Ishikawa (cell line): ENCODE measurements at regions not wholly inside any gene's neighbourhood (a gene's known extent, or its start where the extent isn't known, plus 50 kb on each side); places are given as distances from the start of the nearest gene placed in this dataset.
A peak's percentile ranks its signal among the peaks of the same experiment; 100 is the strongest.

Experiments used
- CEBPB ChIP-seq: IDR thresholded peaks from 2 replicates; pipeline ENCODE4 v1.6.1; 2012
- CREB1 ChIP-seq: IDR thresholded peaks from 2 replicates; pipeline ENCODE4 v1.6.1; 2012; ENCODE audit warnings: low read depth
- EGR1 ChIP-seq: IDR thresholded peaks from 2 replicates; pipeline ENCODE4 v1.6.1; 2012
- EP300 ChIP-seq: IDR thresholded peaks from 2 replicates; pipeline ENCODE4 v1.6.1; 2012; ENCODE audit warnings: borderline replicate concordance
- FOXM1 ChIP-seq: IDR thresholded peaks from 2 replicates; pipeline ENCODE4 v1.6.1; 2012; ENCODE audit warnings: low read depth, borderline replicate concordance
- NFIC ChIP-seq: IDR thresholded peaks from 2 replicates; pipeline ENCODE4 v1.6.1; 2012
- RAD21 ChIP-seq: IDR thresholded peaks from 2 replicates; pipeline ENCODE4 v1.6.1; 2012; ENCODE audit warnings: low read depth
- TAF1 ChIP-seq: IDR thresholded peaks from 2 replicates; pipeline ENCODE4 v1.6.1; 2012; ENCODE audit warnings: low read depth, mild to moderate bottlenecking
- TCF12 ChIP-seq: IDR thresholded peaks from 2 replicates; pipeline ENCODE4 v1.6.1; 2012; ENCODE audit warnings: low read depth
- TEAD4 ChIP-seq: IDR thresholded peaks from 2 replicates; pipeline ENCODE4 v1.6.1; 2012
- YY1 ChIP-seq: IDR thresholded peaks from 2 replicates; pipeline ENCODE4 v1.6.1; 2012; ENCODE audit warnings: low read depth
- ZBTB7A ChIP-seq: IDR thresholded peaks from 2 replicates; pipeline ENCODE4 v1.6.1; 2012; ENCODE audit warnings: low read depth
- TF ChIP-seq, protein P1 (sequence below): IDR thresholded peaks from 2 replicates; pipeline ENCODE4 v1.6.1; 2012
- TF ChIP-seq, protein P2 (sequence below): IDR thresholded peaks from 2 replicates; pipeline ENCODE4 v1.6.1; 2012; ENCODE audit warnings: low read depth, mild to moderate bottlenecking
- TF ChIP-seq, protein P3 (sequence below): IDR thresholded peaks from 2 replicates; pipeline ENCODE4 v1.6.1; 2012

DNA sequence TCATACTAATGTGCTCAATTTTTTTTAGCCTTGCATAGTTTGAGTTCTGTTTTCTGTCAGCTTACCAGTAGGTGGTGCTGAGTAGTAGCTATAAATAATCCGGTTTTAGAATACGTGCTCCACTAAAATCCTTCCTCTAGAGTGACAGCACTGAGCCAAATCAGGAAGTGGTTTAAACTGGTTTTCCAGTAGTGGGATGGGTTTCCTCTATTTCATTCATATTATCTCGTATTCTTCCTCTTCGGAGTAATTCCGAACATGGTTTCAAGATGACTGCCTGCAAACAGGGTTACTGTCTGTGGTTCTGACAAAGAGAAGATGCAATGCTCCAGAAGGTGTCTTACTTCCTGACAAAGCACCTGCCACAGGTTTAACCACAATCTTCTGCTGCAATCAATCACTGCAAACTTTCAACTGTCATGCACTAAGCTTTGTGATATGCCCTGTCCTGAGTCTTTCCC is 496.9 kb upstream of the VRK2 start:
- TF ChIP-seq RAD21 (peak; percentile 35), TEAD4 (no peak)

DNA sequence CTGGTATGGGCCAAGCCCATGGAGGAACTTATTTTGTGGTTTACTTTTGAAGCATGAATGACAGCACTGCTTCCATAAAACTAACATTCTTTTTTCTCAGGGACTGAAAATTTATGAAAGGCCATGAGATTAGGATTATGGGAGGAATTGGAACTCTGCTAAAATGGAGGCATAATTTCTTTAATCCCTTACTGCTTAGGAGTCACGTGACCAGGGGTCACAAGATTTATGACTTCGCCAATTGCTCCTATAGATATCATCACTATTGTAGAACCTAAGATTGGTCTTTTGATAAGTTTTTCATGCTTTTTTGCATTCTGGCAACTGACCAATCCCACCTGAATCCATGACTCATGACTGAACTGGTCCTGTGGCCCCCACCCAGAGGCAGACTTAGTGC is 495.7 kb upstream of the VRK2 start:
- TF ChIP-seq TAF1 (no peak), TCF12 (no peak), EP300 (no peak), YY1 (no peak), CREB1 (no peak), NFIC (no peak), FOXM1 (no peak), TEAD4 (no peak), ZBTB7A (no peak), RAD21 (no peak), CEBPB (no peak)
- TF ChIP-seq, protein P1, sequence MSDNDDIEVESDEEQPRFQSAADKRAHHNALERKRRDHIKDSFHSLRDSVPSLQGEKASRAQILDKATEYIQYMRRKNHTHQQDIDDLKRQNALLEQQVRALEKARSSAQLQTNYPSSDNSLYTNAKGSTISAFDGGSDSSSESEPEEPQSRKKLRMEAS, result no peak
- TF ChIP-seq, protein P2, sequence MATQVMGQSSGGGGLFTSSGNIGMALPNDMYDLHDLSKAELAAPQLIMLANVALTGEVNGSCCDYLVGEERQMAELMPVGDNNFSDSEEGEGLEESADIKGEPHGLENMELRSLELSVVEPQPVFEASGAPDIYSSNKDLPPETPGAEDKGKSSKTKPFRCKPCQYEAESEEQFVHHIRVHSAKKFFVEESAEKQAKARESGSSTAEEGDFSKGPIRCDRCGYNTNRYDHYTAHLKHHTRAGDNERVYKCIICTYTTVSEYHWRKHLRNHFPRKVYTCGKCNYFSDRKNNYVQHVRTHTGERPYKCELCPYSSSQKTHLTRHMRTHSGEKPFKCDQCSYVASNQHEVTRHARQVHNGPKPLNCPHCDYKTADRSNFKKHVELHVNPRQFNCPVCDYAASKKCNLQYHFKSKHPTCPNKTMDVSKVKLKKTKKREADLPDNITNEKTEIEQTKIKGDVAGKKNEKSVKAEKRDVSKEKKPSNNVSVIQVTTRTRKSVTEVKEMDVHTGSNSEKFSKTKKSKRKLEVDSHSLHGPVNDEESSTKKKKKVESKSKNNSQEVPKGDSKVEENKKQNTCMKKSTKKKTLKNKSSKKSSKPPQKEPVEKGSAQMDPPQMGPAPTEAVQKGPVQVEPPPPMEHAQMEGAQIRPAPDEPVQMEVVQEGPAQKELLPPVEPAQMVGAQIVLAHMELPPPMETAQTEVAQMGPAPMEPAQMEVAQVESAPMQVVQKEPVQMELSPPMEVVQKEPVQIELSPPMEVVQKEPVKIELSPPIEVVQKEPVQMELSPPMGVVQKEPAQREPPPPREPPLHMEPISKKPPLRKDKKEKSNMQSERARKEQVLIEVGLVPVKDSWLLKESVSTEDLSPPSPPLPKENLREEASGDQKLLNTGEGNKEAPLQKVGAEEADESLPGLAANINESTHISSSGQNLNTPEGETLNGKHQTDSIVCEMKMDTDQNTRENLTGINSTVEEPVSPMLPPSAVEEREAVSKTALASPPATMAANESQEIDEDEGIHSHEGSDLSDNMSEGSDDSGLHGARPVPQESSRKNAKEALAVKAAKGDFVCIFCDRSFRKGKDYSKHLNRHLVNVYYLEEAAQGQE, result no peak
- TF ChIP-seq, protein P3, sequence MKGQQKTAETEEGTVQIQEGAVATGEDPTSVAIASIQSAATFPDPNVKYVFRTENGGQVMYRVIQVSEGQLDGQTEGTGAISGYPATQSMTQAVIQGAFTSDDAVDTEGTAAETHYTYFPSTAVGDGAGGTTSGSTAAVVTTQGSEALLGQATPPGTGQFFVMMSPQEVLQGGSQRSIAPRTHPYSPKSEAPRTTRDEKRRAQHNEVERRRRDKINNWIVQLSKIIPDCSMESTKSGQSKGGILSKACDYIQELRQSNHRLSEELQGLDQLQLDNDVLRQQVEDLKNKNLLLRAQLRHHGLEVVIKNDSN, result no peak

DNA sequence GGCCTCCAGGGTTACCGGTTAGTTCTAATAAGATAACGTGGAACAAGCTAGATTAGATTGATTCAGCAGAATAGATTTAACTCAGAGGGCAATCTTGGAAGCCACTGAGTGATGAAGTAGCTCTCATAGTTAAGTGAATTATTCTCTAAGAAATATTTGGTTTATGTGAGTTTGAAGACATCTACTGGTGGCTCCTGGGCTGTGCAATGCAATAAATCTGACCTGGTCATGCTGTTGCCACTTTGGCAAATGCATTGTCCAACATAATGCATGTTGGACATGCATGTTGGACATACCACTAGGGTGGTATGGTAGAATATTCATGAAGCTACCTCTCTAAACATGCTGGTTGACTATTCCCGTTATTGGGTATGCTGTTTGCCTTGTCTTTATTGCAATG is 493.7 kb upstream of the VRK2 start:
- TF ChIP-seq ZBTB7A (no peak), EGR1 (no peak), RAD21 (no peak), YY1 (no peak), FOXM1 (no peak), CREB1 (no peak), NFIC (no peak)
- TF ChIP-seq, protein P1, result no peak
- TF ChIP-seq, protein P3, result no peak

DNA sequence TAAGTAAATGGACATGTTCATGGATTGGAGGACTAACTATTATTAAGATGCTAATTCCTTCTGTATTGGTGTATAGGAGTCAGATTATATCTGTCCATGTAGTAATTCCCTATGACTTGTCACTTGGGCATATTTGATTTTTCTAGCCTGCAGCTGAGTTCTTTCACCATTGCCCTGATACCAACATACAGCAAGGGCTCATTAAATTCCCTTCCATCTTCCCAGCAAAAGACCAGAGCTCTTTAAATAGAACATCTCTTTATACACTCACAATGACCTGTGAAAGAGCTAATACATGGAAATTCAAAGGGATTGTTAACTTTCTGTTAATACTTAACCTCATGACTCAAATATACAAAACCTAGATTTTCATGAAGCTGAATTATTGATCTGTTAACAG is 492.3 kb upstream of the VRK2 start:
- TF ChIP-seq, protein P2, result no peak
- TF ChIP-seq TCF12, result no peak
- no peak for TF ChIP-seq TAF1
- TF ChIP-seq YY1, result no peak
- TF ChIP-seq CREB1, result no peak
- no peak for TF ChIP-seq FOXM1

DNA sequence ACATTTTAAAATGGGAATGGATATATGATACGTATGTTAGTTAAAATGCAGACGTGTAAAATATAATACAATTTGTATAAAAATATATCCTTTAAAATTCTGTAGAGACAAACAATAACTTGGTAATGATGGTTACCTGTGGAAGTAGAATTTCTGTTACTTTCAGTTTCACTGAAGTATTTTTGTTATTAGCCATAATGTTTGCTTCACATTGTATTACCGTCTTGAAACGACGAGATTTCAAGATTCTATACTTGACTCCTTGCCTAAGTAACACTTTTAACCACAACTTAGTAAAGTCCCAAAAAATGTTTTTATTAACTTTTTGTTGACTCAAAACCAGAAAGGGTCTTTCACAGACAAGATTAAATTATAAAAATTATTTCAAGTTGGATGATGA is 488.3 kb upstream of the VRK2 start:
- TF ChIP-seq TCF12, result no peak
- TF ChIP-seq CREB1, result no peak
- no peak for TF ChIP-seq EGR1
- TF ChIP-seq RAD21, result no peak
- no peak for TF ChIP-seq TAF1
- no peak for TF ChIP-seq CEBPB
- no peak for TF ChIP-seq YY1
- TF ChIP-seq, protein P1, result no peak
- TF ChIP-seq, protein P3, result no peak
- no peak for TF ChIP-seq FOXM1
- no peak for TF ChIP-seq NFIC
- TF ChIP-seq ZBTB7A, result no peak

DNA sequence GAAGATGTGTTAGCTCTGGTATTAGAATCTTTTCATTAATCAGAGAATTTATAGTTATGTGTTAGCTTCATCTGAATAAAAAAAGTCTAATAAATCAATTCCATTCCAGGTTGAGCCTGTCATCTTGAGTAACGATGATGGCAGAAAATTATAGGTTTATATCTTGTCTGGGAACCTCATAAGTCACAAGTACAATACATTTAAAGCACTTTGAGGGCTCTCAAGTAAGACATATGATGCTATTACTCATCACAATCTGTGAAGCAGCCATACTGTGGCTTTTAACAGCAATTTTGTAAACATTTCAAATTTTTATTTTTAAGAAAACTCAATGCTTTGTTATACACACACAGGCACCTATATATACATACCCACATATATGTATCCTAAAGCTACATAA is 484.1 kb upstream of the VRK2 start:
- TF ChIP-seq, protein P1, result no peak
- TF ChIP-seq, protein P3, result no peak
- TF ChIP-seq EP300, result no peak
- no peak for TF ChIP-seq YY1
- TF ChIP-seq NFIC, result no peak
- TF ChIP-seq CREB1, result no peak
- no peak for TF ChIP-seq TEAD4
- no peak for TF ChIP-seq FOXM1
- no peak for TF ChIP-seq ZBTB7A
- TF ChIP-seq EGR1, result no peak
- no peak for TF ChIP-seq TAF1
- no peak for TF ChIP-seq CEBPB
- TF ChIP-seq RAD21, result no peak
- no peak for TF ChIP-seq TCF12
- TF ChIP-seq, protein P2, result no peak
